Heart left ventricle (tissue), 13 donors: ENCODE measurements at regions not wholly inside any gene's neighbourhood (a gene's known extent, or its start where the extent isn't known, plus 50 kb on each side); places are given as distances from the start of the nearest gene placed in this dataset.

Experiments
- CTCF ChIP-seq, 12 donors: fragments of 200-600 bp; sonication (generic) in 4 of 12; IDR thresholded peaks; one replicate each; pipeline versions ENCODE4 v1.5.0 to v1.8.0; 2018 to 2022; ENCODE audit warnings: antibody characterized with exemption in 12 of 12, mild to moderate bottlenecking in 5 of 12
- POLR2A ChIP-seq, 2 donors: fragments of 450-650 bp; IDR thresholded peaks; one replicate each; pipeline ENCODE4 v1.6.1; 2017; ENCODE audit warnings: antibody characterized with exemption in 2 of 2, mild to moderate bottlenecking in 2 of 2, moderate library complexity in 2 of 2
- donor health status: ischemic (EF 13 %, LVEDD 7.1; RV severe dilation, severe dysfunction).
- donor health status: DM: no; HTN: yes; CAD: no.
- donor health status: DM: no; HTN: no; CAD: no.
- donor health status: ischemic (EF 25% LVEDD 6.9; RV normal size, moderate dysfunction).
- donor health status: ischemic (EF 25% LVEDD 5.7; RV mildly dilated, moderate dysfunction).
- donor health status: ischemic (EF 35%, LVEDD 5.7; RV mildly dilated, moderate dysfunction).
- donor health status: nonischemic (EF 11% LVEDD 7.7; RV severe dilation, severe dysfunction).
- donor health status: DM: yes; HTN: yes; CAD: no.
- donor health status: PGD.
- donor health status: ischemic (EF 29% LVEDD 5.4; RV normal size, mild dysfunction).
- donor health status: nonischemic (EF 23%, LVEDD 6.1; RV moderate dilation, normal function).

- TF ChIP-seq POLR2A (IDR thresholded peaks at IDR 0.05) (no peak), CTCF (IDR thresholded peaks at IDR 0.05) (no peak)
Measured at GRCh38 chr13:100728201-100728600, 53.6 kb upstream of the TMTC4 start.
